K562 (cell line): ENCODE measurements at regions not wholly inside any gene's neighbourhood (a gene's known extent, or its start where the extent isn't known, plus 50 kb on each side); places are given as distances from the start of the nearest gene placed in this dataset.

ENCODE experiments used
- ATAC-seq: fragments of 200-7000 bp; cut with Tn5 transposase; 3 replicates; pipeline ENCODE4 v1.9.1; 2020; ENCODE audit warnings: moderate library complexity
- BruUV-seq: library from RNA; stranded (reverse); fragments of 400-500 nt; replicated peaks from 2 replicates; lab custom pipeline; 2021; lab: Mats Ljungman, UMichigan
- CTCF ChIA-PET: fragments of 300-600 bp; formaldehyde crosslinking; extraction: SDS; loops from one replicate; lab custom pipeline; 2021; ENCODE audit warnings: low intra/inter-chr PET ratio; lab: Yijun Ruan, JAX
- POLR2A ChIA-PET: fragments of 300-600, 350-650 bp; sonication (Branson Sonifier 250); formaldehyde crosslinking; extraction: SDS; loops from one replicate; lab custom pipeline; 2021; ENCODE audit warnings: antibody characterized with exemption, inconsistent platforms; lab: Yijun Ruan, JAX
- DNase-seq, 4 experiments: peaks; one replicate each; pipeline versions ENCODE4 v3.0.0 to v3.0.0-alpha.2; 2011 to 2018; ENCODE audit warnings: low spot score in 3 of 4, mixed read lengths in 3 of 4; ENCODE audit errors: extremely low read depth in 1 of 4
- FAIRE-seq: peaks from 2 replicates; lab custom pipeline; 2011; peaks lifted over from hg19 to GRCh38; lab: Jason Lieb, UNC
- H2AFZ ChIP-seq: 2 replicates; pipeline ENCODE4 v1.6.0; 2011; ENCODE audit warnings: low read depth, low read length, control low read depth, inconsistent platforms
- H3K27ac ChIP-seq: fragments of 200-600 bp; 3 replicates; pipeline ENCODE4 v1.8.0; 2011; ENCODE audit warnings: low read depth, mild to moderate bottlenecking, control low read depth, inconsistent platforms, low read length, moderate library complexity, mixed read lengths; ENCODE audit errors: extremely low read depth
- H3K27me3 ChIP-seq, 2 experiments: fragments of 300-600 bp in 1 of 2; 2 replicates in 1 of 2; 3 replicates in 1 of 2; pipeline versions ENCODE4 v1.6.0 to v1.8.0; 2011; ENCODE audit warnings: inconsistent platforms in 2 of 2, low read length in 2 of 2, mild to moderate bottlenecking in 1 of 2, mixed read lengths in 1 of 2, moderate library complexity in 1 of 2; ENCODE audit not compliant: control insufficient read depth in 2 of 2, insufficient read depth in 2 of 2
- H3K36me3 ChIP-seq: fragments of 300-600 bp; 3 replicates; pipeline ENCODE4 v1.8.0; 2011; ENCODE audit warnings: mild to moderate bottlenecking, low read length, inconsistent platforms; ENCODE audit not compliant: control insufficient read depth, insufficient read depth
- H3K4me1 ChIP-seq, 2 experiments: fragments of 200-600 bp in 1 of 2; replicated peaks in 1 of 2; 2 replicates in 1 of 2; 3 replicates in 1 of 2; pipeline versions ENCODE4 v1.5.1 to v1.8.0; 2011; ENCODE audit warnings: inconsistent platforms in 2 of 2, low read length in 2 of 2, mild to moderate bottlenecking in 1 of 2, mixed read lengths in 1 of 2, moderate library complexity in 1 of 2; ENCODE audit not compliant: control insufficient read depth in 2 of 2, insufficient read depth in 2 of 2
- H3K4me2 ChIP-seq: 2 replicates; pipeline ENCODE4 v1.6.1; 2011; ENCODE audit warnings: low read length, control low read depth, inconsistent platforms, mixed read lengths; ENCODE audit not compliant: insufficient read depth
- H3K4me3 ChIP-seq: fragments of 200-600 bp; sonication (generic), shearing (Covaris generic); 2 replicates; pipeline ENCODE4 v1.5.1; 2016; ENCODE audit warnings: control low read depth, inconsistent platforms
- H3K79me2 ChIP-seq: fragments of 200-600 bp; 3 replicates; pipeline ENCODE4 v1.8.0; 2011; ENCODE audit warnings: low read length, inconsistent platforms; ENCODE audit not compliant: control insufficient read depth, insufficient read depth
- H3K9ac ChIP-seq, 2 experiments: 2 replicates each; pipeline versions ENCODE4 v1.6.0 to v1.6.1; 2011; ENCODE audit warnings: low read depth in 2 of 2, low read length in 2 of 2, control low read depth in 1 of 2, inconsistent platforms in 1 of 2, mild to moderate bottlenecking in 1 of 2, mixed read lengths in 1 of 2; ENCODE audit not compliant: insufficient read depth in 1 of 2
- H3K9me1 ChIP-seq: one replicate; pipeline ENCODE4 v1.6.0; 2011; ENCODE audit warnings: inconsistent platforms, mild to moderate bottlenecking, low read length, moderate library complexity; ENCODE audit not compliant: control insufficient read depth, insufficient read depth
- H3K9me3 ChIP-seq: replicated peaks from 2 replicates; pipeline ENCODE4 v1.5.1; 2011; ENCODE audit warnings: low read depth, low read length, inconsistent platforms; ENCODE audit not compliant: control insufficient read depth, insufficient read depth
- H4K20me1 ChIP-seq: replicated peaks from 2 replicates; pipeline ENCODE4 v1.6.1; 2011; ENCODE audit warnings: low read length, inconsistent platforms, mixed read lengths; ENCODE audit not compliant: control insufficient read depth, insufficient read depth
- BDP1 ChIP-seq: IDR thresholded peaks from 3 replicates; pipeline ENCODE4 v1.6.1; 2011; ENCODE audit not compliant: insufficient read length, insufficient read depth
- FUS ChIP-seq: fragments of 200-400 bp; formaldehyde crosslinking; optimal IDR thresholded peaks from 2 replicates; pipeline ENCODE3; 2017; ENCODE audit warnings: low read depth, low read length
- NBN ChIP-seq: fragments of 450-650 bp; IDR thresholded peaks from 2 replicates; pipeline ENCODE4 v1.6.1; 2016; ENCODE audit warnings: low read depth, mild to moderate bottlenecking
- NFATC3 ChIP-seq: fragments of 450-650 bp; IDR thresholded peaks from 2 replicates; pipeline ENCODE4 v1.6.1; 2017; ENCODE audit warnings: mild to moderate bottlenecking
- RBBP5 ChIP-seq: fragments of 200-600 bp; sonication (generic); IDR thresholded peaks from 2 replicates; pipeline ENCODE4 v1.6.1; 2012; ENCODE audit warnings: borderline replicate concordance, mild to moderate bottlenecking, low read length, control low read depth, inconsistent platforms; ENCODE audit not compliant: insufficient read depth, poor library complexity, severe bottlenecking
- SIN3B ChIP-seq: fragments of 450-650 bp; IDR thresholded peaks from 2 replicates; pipeline ENCODE4 v1.6.1; 2017; ENCODE audit warnings: low read depth, mild to moderate bottlenecking, moderate library complexity
- TCF7 ChIP-seq: sonication (generic); IDR thresholded peaks from 2 replicates; pipeline ENCODE4 v1.6.1; 2016; ENCODE audit warnings: antibody characterized with exemption, borderline replicate concordance
- TCF7L2 ChIP-seq: fragments of 150-350 bp; IDR thresholded peaks from 2 replicates; pipeline ENCODE4 v1.6.1; 2016; ENCODE audit warnings: low read depth, mild to moderate bottlenecking, low read length, moderate library complexity
- ZEB2 ChIP-seq: fragments of 450-650 bp; IDR thresholded peaks from 2 replicates; pipeline ENCODE4 v1.6.1; 2016
- ZNF253 ChIP-seq: fragments of 250-450 bp; sonication (Bioruptor Pico); conservative IDR thresholded peaks from 2 replicates; pipeline ENCODE4 v1.6.1; 2021; ENCODE audit warnings: mild to moderate bottlenecking
- ZNF699 ChIP-seq: fragments of 250-450 bp; sonication (Bioruptor Pico); IDR thresholded peaks from 2 replicates; pipeline ENCODE4 v1.8.0; 2021; ENCODE audit warnings: mild to moderate bottlenecking, moderate library complexity; ENCODE audit not compliant: insufficient replicate concordance
- ZNF785 ChIP-seq: fragments of 250-450 bp; sonication (Bioruptor Pico); IDR thresholded peaks from 2 replicates; pipeline ENCODE4 v1.4.0; 2020; ENCODE audit warnings: mild to moderate bottlenecking
- WGBS: fragments of 100-300 bp; shearing (Covaris generic); methylation state at CpG from one replicate; pipeline ENCODE4 v1.1.6; 2016; ENCODE audit warnings: low coverage, mixed read lengths; ENCODE audit not compliant: insufficient coverage; ENCODE audit errors: missing lambda C conversion rate; 5-methylcytosine and 5-hydroxymethylcytosine counted together
- in situ Hi-C: fragments of 300-500 bp; cut with MboI; formaldehyde crosslinking; loops from 4 replicates; pipeline ENCODE4 v1.15.0; 2018; ENCODE audit warnings: inconsistent platforms, mixed read lengths
- intact Hi-C: fragments of 100-400 bp; cut with micrococcal nuclease; formaldehyde crosslinking; loops from 2 replicates; pipeline ENCODE4 v1.14.2; 2022
- TF ChIP-seq, protein P1 (sequence below): fragments of 250-450 bp; sonication (Bioruptor Pico); IDR thresholded peaks from 2 replicates; pipeline ENCODE4 v1.4.0; 2020; ENCODE audit warnings: mild to moderate bottlenecking
- TF ChIP-seq, protein P2 (sequence below): fragments of 250-450 bp; sonication (Bioruptor Pico); IDR thresholded peaks from 2 replicates; pipeline ENCODE4 v1.5.0; 2020; ENCODE audit warnings: mild to moderate bottlenecking

DNA sequence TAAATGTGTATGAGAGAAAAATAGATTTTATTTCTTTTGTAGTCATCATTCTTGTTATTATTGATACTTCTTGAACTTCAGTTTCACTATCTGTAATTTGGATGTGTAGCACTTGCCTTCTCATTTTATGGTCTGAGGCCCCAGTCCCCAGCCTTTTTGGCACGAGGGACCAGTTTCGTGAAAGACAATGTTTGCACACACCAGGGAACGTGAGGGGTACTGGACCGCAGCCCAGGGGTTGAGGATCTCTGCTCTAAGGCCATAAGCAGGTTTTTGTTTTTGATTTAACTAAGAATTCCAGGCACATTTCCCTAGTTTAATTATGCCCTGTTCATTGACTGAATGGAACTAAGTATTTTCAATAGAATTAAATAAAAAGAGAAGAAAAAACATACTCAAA, 261.5 kb downstream of the BMP2 start:
- H3K4me1 ChIP-seq = no peaks in the 10 kb centered on the region
- no peak overlapping the region for H3K4me3 ChIP-seq
- POLR2A ChIA-PET = no interaction called here
- in situ Hi-C loops (no loop called here), intact Hi-C loops (no loop called here)
- H4K20me1 ChIP-seq = no peaks in the 10 kb centered on the region
- no peaks in the 10 kb centered on the region for H3K9me3 ChIP-seq
- CTCF ChIA-PET = no interaction called here
- no peaks in the 10 kb centered on the region for H3K79me2 ChIP-seq
- H3K9ac ChIP-seq = no peak overlapping the region
- WGBS = 0% methylated on average over 4 of the region's 4 CpGs
- H3K4me2 ChIP-seq = no peak overlapping the region
- no peak overlapping the region for H2AFZ ChIP-seq
- no peaks in the 10 kb centered on the region for H3K27me3 ChIP-seq
- BruUV-seq = no TSS peak
- DNase-seq = no peak
- no peaks in the 10 kb centered on the region for H3K36me3 ChIP-seq
- no peaks in the 10 kb centered on the region for H3K9me1 ChIP-seq
- H3K27ac ChIP-seq = no peak overlapping the region
- TF ChIP-seq, protein P1, sequence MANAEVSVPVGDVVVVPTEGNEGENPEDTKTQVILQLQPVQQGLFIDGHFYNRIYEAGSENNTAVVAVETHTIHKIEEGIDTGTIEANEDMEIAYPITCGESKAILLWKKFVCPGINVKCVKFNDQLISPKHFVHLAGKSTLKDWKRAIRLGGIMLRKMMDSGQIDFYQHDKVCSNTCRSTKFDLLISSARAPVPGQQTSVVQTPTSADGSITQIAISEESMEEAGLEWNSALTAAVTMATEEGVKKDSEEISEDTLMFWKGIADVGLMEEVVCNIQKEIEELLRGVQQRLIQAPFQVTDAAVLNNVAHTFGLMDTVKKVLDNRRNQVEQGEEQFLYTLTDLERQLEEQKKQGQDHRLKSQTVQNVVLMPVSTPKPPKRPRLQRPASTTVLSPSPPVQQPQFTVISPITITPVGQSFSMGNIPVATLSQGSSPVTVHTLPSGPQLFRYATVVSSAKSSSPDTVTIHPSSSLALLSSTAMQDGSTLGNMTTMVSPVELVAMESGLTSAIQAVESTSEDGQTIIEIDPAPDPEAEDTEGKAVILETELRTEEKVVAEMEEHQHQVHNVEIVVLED (CRISPR knock-in tag) = no peak
- TF ChIP-seq RBBP5 (no peak), TCF7 (no peak)
- no peak for FAIRE-seq
- no peak for ATAC-seq

DNA sequence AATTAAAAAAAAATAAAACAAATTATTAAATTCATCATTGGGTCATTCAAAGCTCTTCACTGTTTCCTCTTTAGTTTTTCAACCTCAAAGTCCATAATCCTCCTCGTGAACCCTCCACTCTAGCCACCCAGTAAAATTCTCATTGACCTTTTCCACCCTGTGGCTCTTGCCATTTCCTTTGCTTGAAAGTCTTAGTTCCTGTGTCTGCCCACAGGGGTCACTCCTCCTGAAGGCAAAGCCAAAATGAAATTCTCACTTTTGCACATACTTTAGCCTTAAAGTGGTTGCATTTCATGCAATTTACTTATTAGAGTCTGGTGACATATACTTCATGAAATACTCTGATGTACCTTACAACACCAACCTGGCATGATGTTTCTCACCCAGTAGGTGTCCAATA, 263.7 kb downstream of the BMP2 start:
- WGBS = 0% methylated on average over 1 of the region's 1 CpG
- ATAC-seq (no peak), DNase-seq (no peak), FAIRE-seq (no peak)
- ChIA-PET CTCF (no interaction called here), POLR2A (interaction anchor here (0.5 kb wide), 1 partner anchor 15 kb away, joined by 3 read pairs; no protein-coding TSS in a partner anchor)
- Histone ChIP-seq H3K4me1 (no peaks in the 10 kb centered on the region), H3K9ac (no peak overlapping the region), H4K20me1 (no peaks in the 10 kb centered on the region), H2AFZ (no peak overlapping the region), H3K79me2 (no peaks in the 10 kb centered on the region), H3K36me3 (no peaks in the 10 kb centered on the region), H3K4me3 (no peak overlapping the region), H3K9me1 (no peaks in the 10 kb centered on the region), H3K27me3 (no peaks in the 10 kb centered on the region), H3K9me3 (no peaks in the 10 kb centered on the region), H3K4me2 (no peak overlapping the region), H3K27ac (no peak overlapping the region)
- intact Hi-C loops = no loop called here
- in situ Hi-C loops = no loop called here
- BruUV-seq = no TSS peak
- TF ChIP-seq SIN3B (no peak), BDP1 (no peak), TCF7L2 (no peak), ZNF785 (no peak), FUS (no peak), ZEB2 (no peak), NFATC3 (no peak), NBN (no peak), ZNF253 (no peak), ZNF699 (CRISPR knock-in tag) (no peak)
- TF ChIP-seq, protein P2, sequence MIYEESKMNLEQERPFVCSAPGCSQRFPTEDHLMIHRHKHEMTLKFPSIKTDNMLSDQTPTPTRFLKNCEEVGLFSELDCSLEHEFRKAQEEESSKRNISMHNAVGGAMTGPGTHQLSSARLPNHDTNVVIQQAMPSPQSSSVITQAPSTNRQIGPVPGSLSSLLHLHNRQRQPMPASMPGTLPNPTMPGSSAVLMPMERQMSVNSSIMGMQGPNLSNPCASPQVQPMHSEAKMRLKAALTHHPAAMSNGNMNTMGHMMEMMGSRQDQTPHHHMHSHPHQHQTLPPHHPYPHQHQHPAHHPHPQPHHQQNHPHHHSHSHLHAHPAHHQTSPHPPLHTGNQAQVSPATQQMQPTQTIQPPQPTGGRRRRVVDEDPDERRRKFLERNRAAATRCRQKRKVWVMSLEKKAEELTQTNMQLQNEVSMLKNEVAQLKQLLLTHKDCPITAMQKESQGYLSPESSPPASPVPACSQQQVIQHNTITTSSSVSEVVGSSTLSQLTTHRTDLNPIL (CRISPR knock-in tag) = no peak
